HCT116 (cell line): ENCODE measurements at regions not wholly inside any gene's neighbourhood (a gene's known extent, or its start where the extent isn't known, plus 50 kb on each side); places are given as distances from the start of the nearest gene placed in this dataset.

Experiments
- ATAC-seq: fragments of 200-7000 bp; cut with Tn5 transposase; 2 replicates; pipeline ENCODE4 v1.9.1; 2020; ENCODE audit warnings: mild to moderate bottlenecking, moderate library complexity
- BruUV-seq: library from RNA; stranded (reverse); fragments of 400-500 nt; replicated peaks from 2 replicates; lab custom pipeline; 2021; lab: Mats Ljungman, UMichigan
- CTCF ChIA-PET: fragments of 300-600 bp; sonication (Branson Sonifier 250); formaldehyde crosslinking; loops from one replicate; lab custom pipeline; 2021; ENCODE audit warnings: antibody characterized with exemption; lab: Charles Lee
- POLR2A ChIA-PET: fragments of 300-600, 350-600 bp; sonication (Branson Sonifier 250); formaldehyde crosslinking; loops from one replicate; lab custom pipeline; 2021; ENCODE audit warnings: antibody characterized with exemption; lab: Charles Lee
- RAD21 ChIA-PET, 2 experiments: fragments of 300-600 bp; sonication (Branson Sonifier 250); formaldehyde crosslinking; loops; one replicate each; lab custom pipeline; 2023; ENCODE audit warnings: low total read pairs in 2 of 2; ENCODE audit not compliant: uncharacterized antibody in 2 of 2, unreplicated experiment in 2 of 2, low non-redundant PET in 1 of 2; lab: Charles Lee
- DNase-seq: peaks from one replicate; pipeline ENCODE4 v3.0.0-alpha.2; 2010; ENCODE audit warnings: low read depth, low spot score
- H2AFZ ChIP-seq: fragments of 200-600 bp; shearing (Covaris generic), sonication (generic); 2 replicates; pipeline ENCODE4 v1.6.1; 2017; ENCODE audit warnings: low read depth, mixed run types, mixed read lengths, antibody characterized with exemption, low read length; ENCODE audit not compliant: poor library complexity, severe bottlenecking
- H3K27ac ChIP-seq: 2 replicates; pipeline ENCODE4 v1.5.1; 2012; ENCODE audit warnings: low read depth, low read length
- H3K27me3 ChIP-seq: fragments of 200-600 bp; sonication (generic); 2 replicates; pipeline ENCODE4 v1.6.1; 2016; ENCODE audit warnings: mixed run types, low read length, mixed read lengths; ENCODE audit not compliant: insufficient read depth
- H3K36me3 ChIP-seq, 2 experiments: fragments of 200-500 bp in 1 of 2; fragments of 200-600 bp in 1 of 2; sonication (Bioruptor generic) in 1 of 2; sonication (generic) in 1 of 2; 2 replicates each; pipeline versions ENCODE4 v1.5.1 to v1.6.1; 2014 to 2016; ENCODE audit warnings: low read length in 2 of 2, inconsistent platforms in 1 of 2, mixed read lengths in 1 of 2, mixed run types in 1 of 2; ENCODE audit not compliant: insufficient read depth in 2 of 2, control insufficient read depth in 1 of 2
- H3K4me1 ChIP-seq, 2 experiments: fragments of 200-600 bp in 1 of 2; sonication (generic) in 1 of 2; 2 replicates each; pipeline versions ENCODE4 v1.5.1 to v1.6.1; 2012 to 2017; ENCODE audit warnings: low read length in 2 of 2, inconsistent platforms in 1 of 2, mild to moderate bottlenecking in 1 of 2, mixed read lengths in 1 of 2, mixed run types in 1 of 2, moderate library complexity in 1 of 2; ENCODE audit not compliant: insufficient read depth in 2 of 2, control insufficient read depth in 1 of 2
- H3K4me2 ChIP-seq: fragments of 200-600 bp; sonication (generic); 2 replicates; pipeline ENCODE4 v1.6.1; 2017; ENCODE audit warnings: mixed run types, low read length, mixed read lengths
- H3K4me3 ChIP-seq, 2 experiments: fragments of 200-600 bp in 1 of 2; sonication (generic) in 1 of 2; replicated peaks in 1 of 2; 2 replicates each; pipeline ENCODE4 v1.5.1; 2011 to 2016; ENCODE audit warnings: low read length in 2 of 2, control low read depth in 1 of 2, low read depth in 1 of 2, mild to moderate bottlenecking in 1 of 2, mixed read lengths in 1 of 2, mixed run types in 1 of 2
- H3K79me2 ChIP-seq: fragments of 200-600 bp; sonication (generic); 2 replicates; pipeline ENCODE4 v1.6.1; 2017; ENCODE audit warnings: mild to moderate bottlenecking, mixed run types, low read length, moderate library complexity, mixed read lengths; ENCODE audit not compliant: insufficient read depth
- H3K9ac ChIP-seq: fragments of 200-600 bp; sonication (generic); 2 replicates; pipeline ENCODE4 v1.6.1; 2016; ENCODE audit warnings: low read length, mixed read lengths
- H3K9me2 ChIP-seq: fragments of 200-600 bp; sonication (generic), shearing (Covaris generic); 2 replicates; pipeline ENCODE4 v1.6.1; 2017; ENCODE audit warnings: mixed run types, mild to moderate bottlenecking, moderate library complexity; ENCODE audit not compliant: insufficient read depth
- H3K9me3 ChIP-seq, 2 experiments: fragments of 200-500 bp in 1 of 2; fragments of 200-600 bp in 1 of 2; sonication (Bioruptor generic) in 1 of 2; sonication (generic) in 1 of 2; 2 replicates each; pipeline ENCODE4 v1.6.1; 2014 to 2017; ENCODE audit warnings: low read length in 2 of 2, mixed read lengths in 2 of 2, inconsistent platforms in 1 of 2, low read depth in 1 of 2, mild to moderate bottlenecking in 1 of 2, mixed run types in 1 of 2, moderate library complexity in 1 of 2; ENCODE audit not compliant: control insufficient read depth in 1 of 2, insufficient read depth in 1 of 2
- H4K20me1 ChIP-seq: fragments of 200-600 bp; sonication (generic), shearing (Covaris generic); 2 replicates; pipeline ENCODE4 v1.6.1; 2017; ENCODE audit warnings: mixed run types, mild to moderate bottlenecking, moderate library complexity; ENCODE audit not compliant: insufficient read depth
- EGR1 ChIP-seq: IDR thresholded peaks from 2 replicates; pipeline ENCODE4 v1.6.1; 2012; ENCODE audit warnings: low read depth
- EZH2 ChIP-seq: fragments of 200-600 bp; sonication (generic); IDR thresholded peaks from 2 replicates; pipeline ENCODE4 v1.6.1; 2017; ENCODE audit warnings: antibody characterized with exemption, mixed run types
- FOSL1 ChIP-seq: IDR thresholded peaks from 2 replicates; pipeline ENCODE4 v1.6.1; 2012; ENCODE audit warnings: low read depth
- POLR2A ChIP-seq: IDR thresholded peaks from 2 replicates; pipeline ENCODE4 v1.7.0; 2011; ENCODE audit warnings: borderline replicate concordance; ENCODE audit not compliant: insufficient read depth, insufficient read length; ENCODE audit errors: extremely low read depth
- SIN3A ChIP-seq: IDR thresholded peaks from 2 replicates; pipeline ENCODE4 v1.6.1; 2012; ENCODE audit warnings: low read depth
- SP1 ChIP-seq: IDR thresholded peaks from 2 replicates; pipeline ENCODE4 v1.6.1; 2012; ENCODE audit warnings: low read depth
- TCF7L2 ChIP-seq: IDR thresholded peaks from 2 replicates; pipeline ENCODE4 v1.7.0; 2011; ENCODE audit warnings: borderline replicate concordance, inconsistent platforms; ENCODE audit not compliant: insufficient read depth, insufficient read length; ENCODE audit errors: extremely low read depth
- ZBTB33 ChIP-seq: IDR thresholded peaks from 2 replicates; pipeline ENCODE4 v1.6.1; 2011; ENCODE audit warnings: mild to moderate bottlenecking, low read length, moderate library complexity; ENCODE audit not compliant: insufficient replicate concordance; ENCODE audit errors: extremely low read depth
- ZFX ChIP-seq: fragments of 450-650 bp; IDR thresholded peaks from 2 replicates; pipeline ENCODE4 v1.6.1; 2017
- ZNF274 ChIP-seq: fragments of 200-500 bp; sonication (Bioruptor generic); IDR thresholded peaks from 2 replicates; pipeline ENCODE4 v1.6.1; 2014; ENCODE audit warnings: mild to moderate bottlenecking, low read depth, low read length, inconsistent platforms
- intact Hi-C: fragments of 100-400 bp; cut with micrococcal nuclease; formaldehyde crosslinking; loops from 2 replicates; pipeline ENCODE4 v1.10.0; 2022

- ATAC-seq (no peak), DNase-seq (no peak)
- ChIA-PET POLR2A (no interaction called here), CTCF (interaction anchor here (1.8 kb wide), 1 partner anchor 9 kb away, joined by 11 read pairs; no protein-coding TSS in a partner anchor), RAD21 (no interaction called here)
- Histone ChIP-seq H3K4me2 (no peak overlapping the region), H3K27me3 (no peaks in the 10 kb centered on the region), H3K79me2 (no peaks in the 10 kb centered on the region), H3K9me2 (no peaks in the 10 kb centered on the region), H4K20me1 (no peaks in the 10 kb centered on the region), H3K9ac (no peak overlapping the region), H3K9me3 (no peaks in the 10 kb centered on the region)
- no TSS peak for BruUV-seq
- TF ChIP-seq ZNF274 = no peak
- TF ChIP-seq EZH2 = no peak
- TF ChIP-seq SIN3A = no peak
- no peak for TF ChIP-seq POLR2A
- TF ChIP-seq ZFX = no peak
- TF ChIP-seq, all 23 proteins: peak for 0
- Histone ChIP-seq H3K36me3 (no peaks in the 10 kb centered on the region), H3K4me1 (no peaks in the 10 kb centered on the region), H3K27ac (no peak overlapping the region), H2AFZ (no peak overlapping the region), H3K4me3 (no peak overlapping the region)
- intact Hi-C loops = no loop called here
These were observed 103.2 kb upstream of the KIF26B start for GRCh38 chr1:245051349-245052221.

GRCh38 chr1:245046769-245047168 is 108.0 kb upstream of the KIF26B start:
- Histone ChIP-seq H3K36me3 (no peaks in the 10 kb centered on the region), H3K9me3 (no peaks in the 10 kb centered on the region), H3K79me2 (no peaks in the 10 kb centered on the region), H3K4me3 (no peak overlapping the region), H3K9ac (no peak overlapping the region), H3K27me3 (no peaks in the 10 kb centered on the region), H2AFZ (no peak overlapping the region), H3K4me2 (no peak overlapping the region), H3K9me2 (no peaks in the 10 kb centered on the region), H4K20me1 (no peaks in the 10 kb centered on the region), H3K4me1 (no peaks in the 10 kb centered on the region; a peak in 1 of 4 replicates), H3K27ac (no peak overlapping the region)
- TF ChIP-seq TCF7L2 (no peak), ZBTB33 (no peak), EGR1 (no peak), ZFX (no peak), SIN3A (no peak), FOSL1 (no peak), SP1 (no peak)
- no TSS peak for BruUV-seq
- ChIA-PET RAD21 (no interaction called here), POLR2A (no interaction called here), CTCF (interaction anchor here (1.0 kb wide), 1 partner anchor 245 kb away, joined by 3 read pairs; no protein-coding TSS in a partner anchor)
- DNase-seq = no peak
- intact Hi-C loops = no loop called here
- ATAC-seq = no peak
